H9 (cell line): ENCODE measurements at regions not wholly inside any gene's neighbourhood (a gene's known extent, or its start where the extent isn't known, plus 50 kb on each side); places are given as distances from the start of the nearest gene placed in this dataset.

Source experiments
- DNase-seq: peaks from one replicate; pipeline ENCODE4 v3.0.0-alpha.2; 2017
- H2AFZ ChIP-seq: one replicate; pipeline ENCODE4 v1.6.1; 2013; ENCODE audit warnings: mild to moderate bottlenecking, low read length, control low read depth, moderate library complexity
- H2AK5ac ChIP-seq: 2 replicates; pipeline ENCODE4 v1.6.1; 2013; ENCODE audit warnings: low read length, control low read depth, mixed read lengths; ENCODE audit not compliant: insufficient read length
- H2BK120ac ChIP-seq: one replicate; pipeline ENCODE4 v1.6.1; 2013; ENCODE audit warnings: low read depth, mild to moderate bottlenecking, low read length, control low read depth, inconsistent platforms; ENCODE audit not compliant: poor library complexity, severe bottlenecking
- H2BK12ac ChIP-seq: 2 replicates; pipeline ENCODE4 v1.6.1; 2013; ENCODE audit warnings: low read length, control low read depth, mixed read lengths, low read depth; ENCODE audit not compliant: insufficient read length
- H2BK15ac ChIP-seq: 2 replicates; pipeline ENCODE4 v1.6.1; 2013; ENCODE audit warnings: low read depth, low read length, control low read depth
- H2BK20ac ChIP-seq: one replicate; pipeline ENCODE4 v1.6.1; 2013; ENCODE audit warnings: low read depth, mild to moderate bottlenecking, low read length, control low read depth, inconsistent platforms; ENCODE audit not compliant: poor library complexity, severe bottlenecking
- H2BK5ac ChIP-seq: 2 replicates; pipeline ENCODE4 v1.6.1; 2013; ENCODE audit warnings: low read length, control low read depth, mixed read lengths; ENCODE audit not compliant: insufficient read length
- H3K14ac ChIP-seq: 2 replicates; pipeline ENCODE4 v1.6.1; 2013; ENCODE audit warnings: low read length, control low read depth; ENCODE audit not compliant: insufficient read depth
- H3K18ac ChIP-seq: 2 replicates; pipeline ENCODE4 v1.6.1; 2013; ENCODE audit warnings: low read depth, mild to moderate bottlenecking, mixed read lengths, low read length, control low read depth; ENCODE audit not compliant: insufficient read length
- H3K23ac ChIP-seq: 2 replicates; pipeline ENCODE4 v1.6.1; 2013; ENCODE audit warnings: low read length, control low read depth, mixed read lengths, low read depth; ENCODE audit not compliant: insufficient read length
- H3K23me2 ChIP-seq: 2 replicates; pipeline ENCODE4 v1.6.1; 2013; ENCODE audit warnings: low read depth, mild to moderate bottlenecking, mixed read lengths, low read length, control low read depth; ENCODE audit not compliant: insufficient read length, poor library complexity, severe bottlenecking
- H3K27ac ChIP-seq: 2 replicates; pipeline ENCODE4 v1.5.1; 2013; ENCODE audit warnings: low read length, control low read depth, mixed read lengths, low read depth; ENCODE audit not compliant: insufficient read length
- H3K27me3 ChIP-seq: 2 replicates; pipeline ENCODE4 v1.6.1; 2013; ENCODE audit warnings: low read length, control low read depth, inconsistent platforms; ENCODE audit not compliant: insufficient read depth
- H3K4ac ChIP-seq: 2 replicates; pipeline ENCODE4 v1.6.1; 2013; ENCODE audit warnings: low read depth, mild to moderate bottlenecking, control low read depth, inconsistent platforms, low read length, moderate library complexity
- H3K4me1 ChIP-seq: 2 replicates; pipeline ENCODE4 v1.6.1; 2013; ENCODE audit warnings: low read length, control low read depth, inconsistent platforms; ENCODE audit not compliant: insufficient read depth
- H3K4me2 ChIP-seq: 2 replicates; pipeline ENCODE4 v1.6.1; 2013; ENCODE audit warnings: low read length, control low read depth, mixed read lengths; ENCODE audit not compliant: insufficient read length, insufficient read depth
- H3K56ac ChIP-seq: 2 replicates; pipeline ENCODE4 v1.6.1; 2013; ENCODE audit warnings: low read depth, mild to moderate bottlenecking, mixed read lengths, low read length, control low read depth; ENCODE audit not compliant: insufficient read length
- H3K79me1 ChIP-seq: 2 replicates; pipeline ENCODE4 v1.6.1; 2013; ENCODE audit warnings: low read depth, mild to moderate bottlenecking, moderate library complexity, low read length, control low read depth, inconsistent platforms; ENCODE audit not compliant: insufficient read depth, poor library complexity, severe bottlenecking
- H3K79me2 ChIP-seq: 2 replicates; pipeline ENCODE4 v1.6.1; 2013; ENCODE audit warnings: low read length, control low read depth, inconsistent platforms; ENCODE audit not compliant: insufficient read depth
- H3K9ac ChIP-seq: 2 replicates; pipeline ENCODE4 v1.6.1; 2013; ENCODE audit warnings: low read length, control low read depth, mixed read lengths; ENCODE audit not compliant: insufficient read length; ENCODE audit errors: extremely low read depth
- H3K9me3 ChIP-seq: one replicate; pipeline ENCODE4 v1.6.1; 2013; ENCODE audit warnings: low read depth, low read length, inconsistent platforms; ENCODE audit not compliant: control insufficient read depth
- H3T11ph ChIP-seq: one replicate; pipeline ENCODE4 v1.6.1; 2013; ENCODE audit warnings: mild to moderate bottlenecking, low read length, control low read depth, inconsistent platforms
- H4K20me1 ChIP-seq: one replicate; pipeline ENCODE4 v1.6.1; 2013; ENCODE audit not compliant: control insufficient read depth, insufficient read length, insufficient read depth
- H4K5ac ChIP-seq: 2 replicates; pipeline ENCODE4 v1.6.1; 2013; ENCODE audit warnings: low read depth, mild to moderate bottlenecking, mixed read lengths, low read length, control low read depth; ENCODE audit not compliant: insufficient read length
- H4K8ac ChIP-seq: replicated peaks from 2 replicates; pipeline ENCODE4 v1.6.1; 2013; ENCODE audit warnings: low read length, control low read depth, mixed read lengths, low read depth; ENCODE audit not compliant: insufficient read length
- H4K91ac ChIP-seq: 2 replicates; pipeline ENCODE4 v1.6.1; 2013; ENCODE audit warnings: low read depth, mild to moderate bottlenecking, moderate library complexity, mixed read lengths, low read length, control low read depth; ENCODE audit not compliant: insufficient read length
- H3K27ac Mint-ChIP-seq, 3 experiments: 2 replicates in 2 of 3; 3 replicates in 1 of 3; pipeline ENCODE4 v1.8.0; 2020 to 2021; ENCODE audit warnings: mixed read lengths in 3 of 3, mild to moderate bottlenecking in 1 of 3, moderate library complexity in 1 of 3
- H3K27me3 Mint-ChIP-seq: 2 replicates; pipeline ENCODE4 v1.8.0; 2021; ENCODE audit warnings: low read depth, mild to moderate bottlenecking, moderate library complexity, mixed read lengths
- H3K36me3 Mint-ChIP-seq, 3 experiments: 2 replicates in 2 of 3; 3 replicates in 1 of 3; pipeline ENCODE4 v1.8.0; 2020 to 2021; ENCODE audit warnings: low read depth in 3 of 3, mixed read lengths in 3 of 3; ENCODE audit not compliant: insufficient read depth in 1 of 3
- H3K4me1 Mint-ChIP-seq, 2 experiments: 2 replicates each; pipeline ENCODE4 v1.8.0; 2020; ENCODE audit warnings: mixed read lengths in 2 of 2
- H3K4me3 Mint-ChIP-seq, 2 experiments: 2 replicates in 1 of 2; 3 replicates in 1 of 2; pipeline ENCODE4 v1.8.0; 2020 to 2021; ENCODE audit warnings: mild to moderate bottlenecking in 2 of 2, mixed read lengths in 2 of 2, moderate library complexity in 1 of 2
- H3K9me3 Mint-ChIP-seq, 2 experiments: 2 replicates in 1 of 2; 3 replicates in 1 of 2; pipeline ENCODE4 v1.8.0; 2020; ENCODE audit warnings: mild to moderate bottlenecking in 2 of 2, mixed read lengths in 2 of 2, moderate library complexity in 1 of 2
- WGBS: extraction: QIAGEN DNeasy Blood & Tissue Kit; methylation state at CpG from one replicate; pipeline ENCODE4 v1.1.7; 2013; ENCODE audit warnings: missing lambda C conversion rate, low lambda C conversion rate, mixed read lengths; ENCODE audit not compliant: insufficient read length; ENCODE audit errors: extremely low coverage; 5-methylcytosine and 5-hydroxymethylcytosine counted together
- TF ChIP-seq, protein P1 (sequence below): fragments of 200-600 bp; sonication (generic); conservative IDR thresholded peaks from 3 replicates; pipeline ENCODE4 v1.8.0; 2021; ENCODE audit warnings: antibody characterized with exemption, mild to moderate bottlenecking

DNA sequence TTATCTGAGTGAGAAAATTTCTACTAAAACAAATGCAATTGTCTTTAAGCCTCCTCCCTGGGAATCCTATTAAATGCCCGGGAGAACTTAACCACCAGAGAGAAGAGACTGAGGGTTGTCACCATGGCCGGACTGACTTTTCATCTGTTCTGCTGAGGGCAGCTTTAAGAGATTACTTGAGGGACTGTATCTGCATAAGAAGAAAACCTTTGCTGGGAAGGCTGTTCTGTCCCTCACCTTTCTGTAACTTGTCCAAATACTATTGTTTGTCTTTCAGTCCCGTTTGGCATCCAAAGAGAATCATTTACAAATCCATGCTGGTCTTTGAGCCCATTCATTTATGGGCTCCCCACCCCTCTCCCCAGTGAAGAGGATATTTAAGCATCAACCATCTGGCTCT lies 306.3 kb upstream of the FLRT2 start:
- Histone ChIP-seq H2AFZ (no peak overlapping the region), H3K56ac (no peak overlapping the region), H2BK5ac (no peak overlapping the region), H3K27ac (no peak overlapping the region), H3K23me2 (no peaks in the 10 kb centered on the region), H4K8ac (no peak overlapping the region), H2BK20ac (no peak overlapping the region), H3K14ac (no peak overlapping the region), H2BK15ac (no peak overlapping the region), H4K20me1 (no peaks in the 10 kb centered on the region), H4K91ac (no peak overlapping the region), H3K79me1 (no peaks in the 10 kb centered on the region), H3T11ph (no peak overlapping the region), H2AK5ac (no peak overlapping the region), H4K5ac (no peak overlapping the region), H3K9ac (no peak overlapping the region), H2BK120ac (no peak overlapping the region), H3K4me2 (no peak overlapping the region), H3K79me2 (no peaks in the 10 kb centered on the region), H3K23ac (no peak overlapping the region), H3K4me1 (peaks cover 6% of the 10 kb centered on the region), H3K18ac (no peak overlapping the region), H3K9me3 (no peaks in the 10 kb centered on the region), H3K27me3 (no peaks in the 10 kb centered on the region), H2BK12ac (no peak overlapping the region), H3K4ac (no peak overlapping the region)
- no CpG with 5 or more reads among the region's 3 CpGs for WGBS
- Mint-ChIP-seq H3K4me1 (peaks cover 44 to 47% of the 10 kb centered on the region in 2 experiments), H3K27ac (peak overlapping the region; percentile 40 to 85 (median 51); a peak in 4 of 7 replicates), H3K27me3 (no peaks in the 10 kb centered on the region; the same call in 1 of the 2 replicates), H3K4me3 (peak overlapping the region in 1 of 2 experiments; percentile 1; a peak in 1 of 5 replicates), H3K9me3 (peaks cover 1 to 2% of the 10 kb centered on the region in 2 experiments; a peak in 2 of 5 replicates), H3K36me3 (peaks cover 0 to 13% (median 0%) of the 10 kb centered on the region in 3 experiments; a peak in 4 of 7 replicates)
- TF ChIP-seq, protein P1, sequence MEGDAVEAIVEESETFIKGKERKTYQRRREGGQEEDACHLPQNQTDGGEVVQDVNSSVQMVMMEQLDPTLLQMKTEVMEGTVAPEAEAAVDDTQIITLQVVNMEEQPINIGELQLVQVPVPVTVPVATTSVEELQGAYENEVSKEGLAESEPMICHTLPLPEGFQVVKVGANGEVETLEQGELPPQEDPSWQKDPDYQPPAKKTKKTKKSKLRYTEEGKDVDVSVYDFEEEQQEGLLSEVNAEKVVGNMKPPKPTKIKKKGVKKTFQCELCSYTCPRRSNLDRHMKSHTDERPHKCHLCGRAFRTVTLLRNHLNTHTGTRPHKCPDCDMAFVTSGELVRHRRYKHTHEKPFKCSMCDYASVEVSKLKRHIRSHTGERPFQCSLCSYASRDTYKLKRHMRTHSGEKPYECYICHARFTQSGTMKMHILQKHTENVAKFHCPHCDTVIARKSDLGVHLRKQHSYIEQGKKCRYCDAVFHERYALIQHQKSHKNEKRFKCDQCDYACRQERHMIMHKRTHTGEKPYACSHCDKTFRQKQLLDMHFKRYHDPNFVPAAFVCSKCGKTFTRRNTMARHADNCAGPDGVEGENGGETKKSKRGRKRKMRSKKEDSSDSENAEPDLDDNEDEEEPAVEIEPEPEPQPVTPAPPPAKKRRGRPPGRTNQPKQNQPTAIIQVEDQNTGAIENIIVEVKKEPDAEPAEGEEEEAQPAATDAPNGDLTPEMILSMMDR: no peak
- no peak for DNase-seq
